ENCODE measurements at regions not wholly inside any gene's neighbourhood (a gene's known extent, or its start where the extent isn't known, plus 50 kb on each side); places are given as distances from the start of the nearest gene placed in this dataset.
"Not testable (repeated sequence)": the region's sequence is repeated elsewhere in the genome, so short reads cannot be mapped to it uniquely, and the experiment has no call there.

DNA sequence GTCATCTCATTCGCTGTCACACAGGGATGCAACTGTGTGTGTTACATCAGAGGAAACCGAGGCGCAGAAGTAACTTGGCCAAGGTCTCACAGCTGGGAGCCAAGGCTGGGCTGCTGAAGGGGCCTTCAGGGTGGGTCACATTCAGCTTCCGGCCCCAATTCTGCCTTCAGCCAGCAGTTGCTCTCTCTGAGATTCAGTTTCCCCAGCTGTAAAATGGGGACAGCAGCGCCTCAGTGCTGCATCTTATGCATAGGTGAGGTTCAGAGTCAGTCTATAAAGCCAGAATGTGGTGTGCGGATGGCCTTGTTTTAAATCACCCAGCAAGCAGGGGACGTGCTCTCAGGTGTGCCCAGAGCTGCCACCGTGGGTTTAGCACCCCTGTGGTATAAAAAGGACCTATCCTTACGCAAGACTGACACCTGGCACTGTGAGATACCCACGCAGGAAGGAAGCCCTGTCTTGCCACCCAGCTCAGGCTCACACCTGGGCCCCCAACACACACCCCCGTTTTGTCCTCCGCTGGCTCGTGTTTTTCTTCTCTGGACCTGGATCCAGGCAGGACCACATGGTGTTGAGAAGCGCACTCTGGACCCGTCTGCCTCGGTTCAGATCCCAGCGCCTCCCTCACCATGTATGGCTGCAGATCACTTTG lies 94.6 kb upstream of the GSE1 start:
- DNase-seq = no peak
- Histone ChIP-seq H3K4me3 (ENCODE audit: low read depth, low read length) (no peak overlapping the region), H3K36me3 (replicated peaks) (no peaks in the 10 kb centered on the region), H3K27me3 (replicated peaks) (no peaks in the 10 kb centered on the region), H3K27ac (no peak overlapping the region)
- TF ChIP-seq, protein P1, sequence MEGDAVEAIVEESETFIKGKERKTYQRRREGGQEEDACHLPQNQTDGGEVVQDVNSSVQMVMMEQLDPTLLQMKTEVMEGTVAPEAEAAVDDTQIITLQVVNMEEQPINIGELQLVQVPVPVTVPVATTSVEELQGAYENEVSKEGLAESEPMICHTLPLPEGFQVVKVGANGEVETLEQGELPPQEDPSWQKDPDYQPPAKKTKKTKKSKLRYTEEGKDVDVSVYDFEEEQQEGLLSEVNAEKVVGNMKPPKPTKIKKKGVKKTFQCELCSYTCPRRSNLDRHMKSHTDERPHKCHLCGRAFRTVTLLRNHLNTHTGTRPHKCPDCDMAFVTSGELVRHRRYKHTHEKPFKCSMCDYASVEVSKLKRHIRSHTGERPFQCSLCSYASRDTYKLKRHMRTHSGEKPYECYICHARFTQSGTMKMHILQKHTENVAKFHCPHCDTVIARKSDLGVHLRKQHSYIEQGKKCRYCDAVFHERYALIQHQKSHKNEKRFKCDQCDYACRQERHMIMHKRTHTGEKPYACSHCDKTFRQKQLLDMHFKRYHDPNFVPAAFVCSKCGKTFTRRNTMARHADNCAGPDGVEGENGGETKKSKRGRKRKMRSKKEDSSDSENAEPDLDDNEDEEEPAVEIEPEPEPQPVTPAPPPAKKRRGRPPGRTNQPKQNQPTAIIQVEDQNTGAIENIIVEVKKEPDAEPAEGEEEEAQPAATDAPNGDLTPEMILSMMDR (IDR thresholded peaks at IDR 0.05; ENCODE audit: low read depth, low read length, missing control alignments) = no peak
- in situ Hi-C loops (cut with HindIII; ENCODE audit: low pct_ligation_motif_present, low sequenced_read_pairs) = no loop called here

GRCh38 chr16:85519050-85519440 lies 94.1 kb upstream of the GSE1 start:
- H3K27ac ChIP-seq; H3K36me3 ChIP-seq (replicated peaks); H3K27me3 ChIP-seq (replicated peaks); H3K4me3 ChIP-seq (ENCODE audit: low read depth, low read length); in situ Hi-C loops (cut with HindIII; ENCODE audit: low pct_ligation_motif_present, low sequenced_read_pairs); DNase-seq: not testable (repeated sequence)

DNA sequence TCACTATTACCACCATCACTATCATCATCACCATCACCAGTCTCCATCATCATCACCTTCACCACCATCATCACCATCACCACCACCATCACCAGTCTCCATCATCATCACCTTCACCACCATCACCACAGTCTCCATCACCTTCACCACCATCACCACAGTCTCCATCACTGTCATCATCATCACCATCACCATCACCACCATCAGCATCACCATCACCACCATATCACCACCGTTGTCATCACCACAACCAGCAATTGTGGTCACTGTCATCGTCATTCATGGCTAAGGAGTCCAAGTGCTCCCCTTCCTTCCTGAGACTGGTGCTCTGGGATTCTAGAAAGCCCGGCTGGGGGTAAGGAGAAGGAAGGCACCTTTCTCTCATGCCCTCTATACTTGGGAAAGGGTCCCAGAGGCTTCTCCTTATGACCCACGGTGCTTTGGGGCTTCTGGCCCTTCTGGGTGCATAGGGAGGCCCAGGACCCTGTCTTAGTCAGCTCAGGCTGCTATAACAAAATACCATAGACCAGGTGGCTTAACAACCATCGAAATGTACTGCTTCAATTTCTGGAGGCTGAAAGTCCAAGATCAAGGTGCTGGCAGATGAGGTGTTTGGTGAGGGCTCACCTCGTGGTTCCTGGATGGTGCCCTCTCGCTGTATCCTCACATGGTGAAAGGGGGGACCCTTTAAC lies 93.4 kb upstream of the GSE1 start:
- Histone ChIP-seq H3K36me3 (replicated peaks) (no peaks in the 10 kb centered on the region), H3K27me3 (replicated peaks) (no peaks in the 10 kb centered on the region), H3K27ac (no peak overlapping the region), H3K4me3 (ENCODE audit: low read depth, low read length) (no peak overlapping the region)
- TF ChIP-seq, protein P1 (IDR thresholded peaks at IDR 0.05; ENCODE audit: low read depth, low read length, missing control alignments) = no peak
- no peak for DNase-seq
- in situ Hi-C loops (cut with HindIII; ENCODE audit: low pct_ligation_motif_present, low sequenced_read_pairs) = no loop called here

GRCh38 chr16:85520853-85521521 lies 92.1 kb upstream of the GSE1 start:
- in situ Hi-C loops (cut with HindIII; ENCODE audit: low pct_ligation_motif_present, low sequenced_read_pairs) = no loop called here
- Histone ChIP-seq H3K4me3 (ENCODE audit: low read depth, low read length) (no peak overlapping the region), H3K27ac (no peak overlapping the region), H3K27me3 (replicated peaks) (no peaks in the 10 kb centered on the region), H3K36me3 (replicated peaks) (no peaks in the 10 kb centered on the region)
- TF ChIP-seq, protein P1 (IDR thresholded peaks at IDR 0.05; ENCODE audit: low read depth, low read length, missing control alignments) = no peak
- no peak for DNase-seq

- no peaks in the 10 kb centered on the region for H3K36me3 ChIP-seq (replicated peaks)
- no peak overlapping the region for H3K27ac ChIP-seq
- TF ChIP-seq, protein P1 (IDR thresholded peaks at IDR 0.05; ENCODE audit: low read depth, low read length, missing control alignments) = no peak
- no peaks in the 10 kb centered on the region for H3K27me3 ChIP-seq (replicated peaks)
- in situ Hi-C loops (cut with HindIII; ENCODE audit: low pct_ligation_motif_present, low sequenced_read_pairs) = no loop called here
- H3K4me3 ChIP-seq (ENCODE audit: low read depth, low read length) = no peak overlapping the region
- DNase-seq = no peak
These were observed 91.4 kb upstream of the GSE1 start for GRCh38 chr16:85521552-85522307.
